GM21390 (cell line): ENCODE measurements at regions not wholly inside any gene's neighbourhood (a gene's known extent, or its start where the extent isn't known, plus 50 kb on each side); places are given as distances from the start of the nearest gene placed in this dataset.
"Not testable (repeated sequence)": the region's sequence is repeated elsewhere in the genome, so short reads cannot be mapped to it uniquely, and the experiment has no call there.

Experiments used
- ATAC-seq: cut with Tn5 transposase; IDR thresholded peaks from one replicate; pipeline ENCODE4 v1.9.1; 2021; ENCODE audit not compliant: unreplicated experiment

GRCh38 chr9:118624608-118625007 is 744.6 kb downstream of the BRINP1 start:
- no peak for ATAC-seq

DNA sequence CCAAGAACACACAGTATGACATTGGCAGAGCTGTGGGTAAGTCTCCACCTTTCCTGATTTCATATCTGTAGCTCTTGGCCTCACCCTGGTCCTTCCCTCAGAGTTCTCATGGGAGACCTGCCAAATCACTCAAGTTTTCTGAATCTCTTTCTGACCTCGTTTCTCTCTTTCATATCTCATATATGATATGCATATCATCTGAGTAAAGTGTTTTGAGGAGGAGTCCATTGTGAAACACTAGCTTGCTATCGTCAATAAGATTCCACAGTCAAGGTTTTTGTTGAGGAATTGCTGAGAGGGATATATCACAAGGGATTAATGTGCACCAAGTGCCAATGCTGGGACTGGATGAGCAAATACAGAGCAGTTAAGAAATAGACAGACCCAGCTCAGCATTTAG is 739.2 kb downstream of the BRINP1 start:
- no peak for ATAC-seq

- ATAC-seq: no peak
Measured at GRCh38 chr9:118630931-118631595, 738.2 kb downstream of the BRINP1 start.

GRCh38 chr9:118631956-118632355 is 737.3 kb downstream of the BRINP1 start:
- no peak for ATAC-seq

- no peak for ATAC-seq
Measured at GRCh38 chr9:118635416-118635815, 733.8 kb downstream of the BRINP1 start.

DNA sequence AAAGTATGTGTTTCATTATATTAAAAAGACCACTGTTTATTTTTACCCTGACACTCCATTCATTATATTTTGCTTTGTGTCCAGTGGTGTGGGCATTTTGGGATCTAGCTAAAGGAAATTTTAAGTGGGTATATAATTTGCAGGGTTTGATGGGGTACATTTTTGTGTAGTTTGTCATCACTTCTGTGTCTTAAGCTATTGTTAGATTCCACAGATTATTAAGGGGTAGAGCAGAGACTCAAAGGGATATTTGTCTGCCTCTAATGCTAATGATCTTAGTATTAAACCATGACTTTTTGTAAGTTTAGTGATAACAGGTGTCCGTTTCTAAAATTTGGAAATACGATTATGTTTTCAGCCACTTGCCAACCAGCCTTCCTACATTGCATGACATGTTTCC is 731.6 kb downstream of the BRINP1 start:
- no peak for ATAC-seq

- no peak for ATAC-seq
Measured at GRCh38 chr9:118640836-118641560, 728.2 kb downstream of the BRINP1 start.

DNA sequence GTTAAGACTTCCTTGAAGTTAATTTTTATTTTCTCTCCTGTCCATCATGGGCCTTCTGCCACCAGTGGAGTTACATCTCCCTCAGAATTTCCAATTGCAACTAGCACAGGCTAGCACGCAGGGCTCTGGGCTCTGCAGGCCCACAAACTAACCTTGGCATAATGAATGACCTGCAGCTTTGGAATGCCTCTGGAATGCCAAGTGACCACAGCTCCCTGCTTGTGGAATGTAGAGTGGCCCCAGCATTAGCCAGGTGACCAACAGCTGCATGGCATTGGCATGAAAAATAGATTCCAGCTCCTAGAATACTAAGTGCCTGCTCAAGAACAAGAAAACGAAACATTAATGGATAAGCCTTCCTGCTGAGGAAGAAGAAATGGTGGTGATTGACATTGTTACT is 726.1 kb downstream of the BRINP1 start:
- ATAC-seq: no peak

DNA sequence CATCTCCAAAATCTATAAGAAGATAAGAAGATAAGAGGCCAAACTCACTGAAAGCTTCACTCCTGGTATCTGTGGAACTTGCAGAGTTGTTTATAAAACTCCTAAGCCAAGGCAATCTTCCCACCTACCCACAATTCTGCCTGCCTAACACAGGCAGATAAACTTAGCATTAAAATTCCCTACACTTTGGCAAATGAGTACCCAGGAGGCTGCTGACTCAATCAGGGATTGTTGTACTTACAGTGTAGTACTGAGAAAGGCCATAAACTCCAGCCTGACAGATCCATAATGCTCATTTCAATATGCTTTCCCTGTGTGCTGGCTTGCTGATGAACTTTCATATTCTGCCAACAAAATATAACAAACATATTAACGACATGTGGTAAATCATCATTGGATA is 725.2 kb downstream of the BRINP1 start:
- ATAC-seq: no peak

- no peak for ATAC-seq
Measured at GRCh38 chr9:118647331-118647730, 721.9 kb downstream of the BRINP1 start.

- ATAC-seq: no peak
Measured at GRCh38 chr9:118650417-118650816, 718.8 kb downstream of the BRINP1 start.

GRCh38 chr9:118651511-118651910 is 717.7 kb downstream of the BRINP1 start:
- ATAC-seq: no peak

DNA sequence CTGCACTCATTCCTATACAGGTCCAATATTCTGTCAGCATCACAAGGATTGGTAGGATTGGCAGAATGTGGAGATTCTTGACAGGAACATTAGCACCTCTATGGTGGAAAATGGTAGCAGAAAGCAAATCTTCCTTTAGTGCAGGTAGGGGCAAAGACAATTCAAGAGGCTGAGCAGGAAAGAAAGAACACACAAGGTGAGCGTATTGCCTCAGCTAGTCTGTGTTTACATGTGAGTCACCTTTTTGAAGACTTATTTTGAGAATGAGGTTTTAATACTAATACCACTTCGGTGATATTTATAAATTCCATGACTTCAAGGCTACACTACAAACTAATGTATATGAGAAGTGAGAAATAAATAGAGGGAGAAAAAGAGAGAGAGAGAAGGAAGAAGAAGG is 717.0 kb downstream of the BRINP1 start:
- ATAC-seq: no peak

- ATAC-seq: no peak
Measured at GRCh38 chr9:118652912-118653311, 716.3 kb downstream of the BRINP1 start.

- ATAC-seq: no peak
Measured at GRCh38 chr9:118659011-118659410, 710.2 kb downstream of the BRINP1 start.

GRCh38 chr9:118665226-118665919 is 703.9 kb downstream of the BRINP1 start:
- ATAC-seq: no peak

- no peak for ATAC-seq
Measured at GRCh38 chr9:118670011-118670953, 699.0 kb downstream of the BRINP1 start.

DNA sequence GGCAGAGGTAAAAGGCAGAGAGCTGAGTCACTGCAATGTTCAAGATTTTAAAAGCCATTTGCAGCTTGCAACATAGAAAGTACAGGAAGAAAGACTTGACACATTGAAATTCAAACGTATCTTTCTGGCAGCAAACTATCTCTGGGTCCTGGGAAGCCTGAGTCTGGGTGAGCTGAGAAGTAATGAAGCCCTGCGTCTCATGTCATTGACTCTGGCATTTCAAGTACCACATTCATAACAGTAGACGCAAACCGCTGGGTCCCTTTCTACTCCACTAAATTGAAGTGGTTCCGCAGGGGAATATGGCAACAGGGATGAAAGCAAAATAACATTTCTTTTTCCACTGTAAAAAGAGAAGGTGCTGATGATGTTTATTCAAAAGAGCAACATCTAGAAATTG is 694.3 kb downstream of the BRINP1 start:
- ATAC-seq: no peak

DNA sequence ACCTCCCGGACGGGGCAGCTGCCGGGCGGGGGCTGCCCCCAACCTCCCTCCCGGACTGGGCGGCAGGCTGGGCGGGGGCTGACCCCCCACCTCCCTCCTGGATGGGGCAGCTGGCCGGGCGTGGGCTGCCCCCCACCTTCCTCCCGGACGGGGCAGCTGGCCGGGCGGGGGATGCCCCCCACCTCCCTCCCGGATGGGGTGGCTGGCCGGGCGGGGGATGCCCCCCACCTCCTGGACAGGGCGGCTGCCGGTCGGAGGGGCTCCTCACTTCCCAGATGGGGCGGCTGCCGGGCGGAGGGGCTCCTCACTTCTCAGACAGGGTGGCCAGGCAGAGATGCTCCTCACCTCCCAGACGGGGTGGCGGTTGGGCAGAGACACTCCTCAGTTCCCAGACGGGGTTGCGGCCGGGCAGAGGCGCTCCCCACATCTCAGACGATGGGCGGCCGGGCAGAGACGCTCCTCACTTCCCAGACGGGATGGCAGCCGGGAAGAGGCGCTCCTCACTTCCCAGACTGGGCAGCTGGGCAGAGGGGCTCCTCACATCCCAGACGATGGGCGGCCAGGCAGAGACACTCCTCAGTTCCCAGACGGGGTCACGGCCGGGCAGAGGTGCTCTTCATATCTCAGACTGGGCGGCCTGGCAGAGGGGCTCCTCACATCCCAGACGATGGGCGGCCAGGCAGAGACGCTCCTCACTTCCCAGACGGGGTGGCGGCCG is 691.1 kb downstream of the BRINP1 start:
- ATAC-seq: not testable (repeated sequence)

DNA sequence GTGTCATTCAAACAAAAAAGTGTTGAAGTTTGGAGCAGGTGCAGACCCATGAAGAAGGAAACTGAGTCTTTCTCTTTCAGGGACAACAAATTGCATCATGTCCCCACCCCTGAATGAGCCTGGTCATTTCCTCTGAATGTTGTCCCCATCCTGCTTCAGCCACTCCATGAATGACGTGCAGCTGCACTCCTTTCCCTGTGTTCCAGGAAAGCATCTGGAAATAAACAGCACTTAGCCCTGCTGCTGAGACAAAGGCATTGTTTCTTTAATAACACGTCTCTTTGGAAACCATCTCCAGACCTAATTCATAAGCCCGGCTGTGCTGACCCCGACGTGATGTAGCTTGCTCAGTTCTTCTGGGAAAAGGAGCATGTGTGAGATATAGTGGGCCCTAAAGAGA is 682.3 kb downstream of the BRINP1 start:
- ATAC-seq: no peak
